NAMALWA (cell line): ENCODE measurements at regions not wholly inside any gene's neighbourhood (a gene's known extent, or its start where the extent isn't known, plus 50 kb on each side); places are given as distances from the start of the nearest gene placed in this dataset.

ENCODE experiments used
- DNase-seq: peaks from one replicate; pipeline ENCODE4 v3.0.0-alpha.2; 2015; ENCODE audit warnings: low spot score

DNA sequence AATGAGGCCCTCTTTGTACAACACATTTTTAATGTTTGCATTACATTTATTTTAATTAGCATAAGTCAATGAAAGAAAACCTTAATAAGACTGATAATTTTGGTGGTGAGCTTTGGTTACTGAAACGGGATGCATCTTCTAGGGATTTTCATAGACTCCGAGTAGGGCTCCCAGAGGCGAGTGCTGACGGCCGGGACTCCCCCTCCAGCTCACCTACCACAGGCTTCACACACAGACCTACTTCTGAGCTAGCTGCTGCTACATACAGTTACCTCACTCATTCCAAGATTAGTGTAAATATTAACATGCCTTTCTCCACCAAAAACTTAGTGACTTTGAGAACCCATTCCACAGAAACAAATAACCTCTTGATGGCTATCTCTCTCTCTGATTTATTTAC, 271.1 kb downstream of the GALR1 start:
- no peak for DNase-seq

- DNase-seq = no peak
Measured at GRCh38 chr18:77522051-77522675, 272.5 kb downstream of the GALR1 start.

- no peak for DNase-seq
Measured at GRCh38 chr18:77524909-77525308, 275.3 kb downstream of the GALR1 start.

- no peak for DNase-seq
Measured at GRCh38 chr18:77526962-77527361, 277.3 kb downstream of the GALR1 start.

DNA sequence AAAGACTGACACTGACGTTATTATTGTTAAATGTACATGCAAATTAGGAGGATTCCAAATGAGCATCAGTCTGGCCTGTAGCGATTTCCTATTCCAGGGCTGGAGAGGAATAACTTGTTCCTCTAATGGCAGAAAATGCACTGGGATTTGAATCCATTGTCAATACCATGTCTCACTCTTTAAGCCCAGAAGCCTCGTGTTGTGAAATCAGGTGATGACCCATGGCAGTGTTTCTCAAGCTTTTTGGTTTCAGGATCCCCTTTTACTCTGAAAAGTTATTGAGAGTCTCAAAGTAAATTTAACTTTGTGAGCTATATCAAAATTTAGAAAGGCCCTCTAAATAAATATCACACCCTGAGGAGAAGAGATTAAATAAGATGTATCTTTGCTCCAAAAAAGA, 279.2 kb downstream of the GALR1 start:
- DNase-seq = no peak

GRCh38 chr18:77529492-77530176, 280.0 kb downstream of the GALR1 start:
- DNase-seq = no peak

DNA sequence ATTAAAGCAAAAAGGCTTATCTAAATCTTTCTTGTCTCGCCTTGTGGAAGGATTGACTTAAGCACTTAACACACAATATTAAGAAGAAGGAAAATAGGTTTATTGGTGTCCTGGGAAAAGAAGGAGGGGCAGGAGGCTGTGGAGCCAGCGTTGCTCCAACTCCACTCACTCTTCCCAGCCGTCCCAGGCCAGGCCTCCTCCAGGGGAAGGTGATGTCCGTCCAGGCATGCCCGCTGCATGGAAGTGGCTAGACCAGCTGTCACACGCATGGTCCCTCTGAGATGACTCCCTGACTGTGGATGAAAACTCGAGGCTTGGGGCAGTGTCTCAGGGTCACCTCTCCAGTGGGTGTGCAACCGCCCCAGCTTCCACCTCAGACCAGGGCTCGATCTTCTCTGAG, 281.1 kb downstream of the GALR1 start:
- no peak for DNase-seq

DNA sequence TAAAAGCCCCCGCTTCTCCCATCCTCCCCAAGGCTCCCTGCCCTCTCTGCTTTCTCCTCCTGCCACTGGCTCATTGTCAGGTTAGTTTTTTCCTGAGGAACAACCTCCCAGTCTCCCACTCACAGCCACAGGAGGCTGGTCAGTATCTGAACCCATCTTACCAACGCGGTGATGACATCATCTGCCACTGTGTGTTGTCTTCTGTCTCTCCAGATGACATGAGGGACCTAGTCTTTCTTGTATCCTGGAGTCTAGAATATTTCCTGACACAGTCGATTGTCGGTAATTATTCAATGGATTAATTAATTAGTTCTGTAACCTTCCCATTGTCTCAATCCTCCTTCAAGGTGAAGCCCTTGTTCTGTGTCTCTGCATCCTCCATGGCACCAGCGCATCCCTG, 290.2 kb downstream of the GALR1 start:
- DNase-seq = no peak

DNA sequence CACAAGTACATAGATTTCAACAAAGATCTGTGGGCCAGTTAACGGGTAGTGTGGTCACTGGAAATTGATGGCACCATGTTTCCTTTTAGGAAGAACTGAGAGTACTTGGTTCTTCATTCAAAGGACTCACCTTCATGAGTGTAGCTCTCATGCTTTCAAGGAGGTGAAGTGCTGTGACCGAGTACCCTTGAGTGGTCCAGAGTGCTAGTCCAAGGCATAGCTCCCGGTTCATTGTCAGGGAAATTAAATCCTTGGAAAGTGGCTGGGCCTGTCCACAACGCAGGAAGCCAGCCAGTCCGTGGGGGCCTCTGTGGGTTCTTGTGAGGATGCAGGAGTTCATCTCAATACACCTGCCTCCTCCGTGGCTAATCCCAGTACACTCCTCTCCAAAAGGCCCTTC, 295.1 kb downstream of the GALR1 start:
- no peak for DNase-seq

DNA sequence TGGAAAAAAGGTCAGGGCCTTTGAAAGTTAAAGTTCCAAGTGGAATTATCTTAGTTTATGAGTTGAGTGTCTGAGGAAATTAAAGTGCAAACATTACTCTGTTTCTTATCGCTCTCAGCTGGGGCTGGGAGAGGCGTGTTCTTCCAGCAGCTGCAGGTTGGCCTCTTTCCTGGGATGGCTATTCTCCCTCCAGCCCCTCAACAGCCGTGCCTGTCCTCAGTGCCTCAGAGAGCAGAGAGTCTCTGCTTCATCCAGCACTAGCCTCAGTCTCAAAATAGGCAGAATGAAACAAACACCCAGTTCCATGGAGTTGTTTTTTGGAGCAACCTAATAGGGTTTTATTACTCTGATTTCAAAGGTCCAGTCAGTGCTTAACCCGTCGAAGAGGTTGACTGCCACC, 298.1 kb downstream of the GALR1 start:
- DNase-seq = no peak

DNA sequence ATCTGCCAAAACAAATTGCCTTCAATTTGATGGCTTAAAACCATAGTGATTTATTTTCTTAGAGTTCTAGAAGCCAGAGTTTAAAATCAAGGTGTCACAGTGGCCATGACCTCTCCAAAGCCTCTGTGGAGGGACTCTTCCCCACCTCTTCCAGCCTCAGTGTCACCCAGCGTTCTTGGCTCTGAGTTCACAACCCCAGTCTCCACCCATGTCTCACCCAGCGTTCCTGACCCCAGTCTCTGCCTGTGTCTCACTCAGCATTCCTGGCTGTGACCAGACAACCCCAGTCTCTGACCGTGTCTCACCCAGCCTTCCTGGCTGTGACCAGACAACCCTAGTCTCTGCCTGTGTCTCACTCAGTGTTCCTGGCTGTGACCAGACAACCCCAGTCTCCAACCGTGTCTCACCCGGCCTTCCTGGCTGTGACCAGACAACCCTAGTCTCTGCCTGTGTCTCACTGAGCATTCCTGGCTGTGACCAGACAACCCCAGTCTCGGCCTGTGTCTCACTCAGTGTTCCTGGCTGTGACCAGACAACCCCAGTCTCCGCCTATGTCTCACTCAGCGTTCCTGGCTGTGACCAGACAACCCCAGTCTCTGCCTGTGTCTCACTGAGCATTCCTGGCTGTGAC, 299.3 kb downstream of the GALR1 start:
- DNase-seq = no peak

GRCh38 chr18:77550625-77551024, 301.0 kb downstream of the GALR1 start:
- no peak for DNase-seq

DNA sequence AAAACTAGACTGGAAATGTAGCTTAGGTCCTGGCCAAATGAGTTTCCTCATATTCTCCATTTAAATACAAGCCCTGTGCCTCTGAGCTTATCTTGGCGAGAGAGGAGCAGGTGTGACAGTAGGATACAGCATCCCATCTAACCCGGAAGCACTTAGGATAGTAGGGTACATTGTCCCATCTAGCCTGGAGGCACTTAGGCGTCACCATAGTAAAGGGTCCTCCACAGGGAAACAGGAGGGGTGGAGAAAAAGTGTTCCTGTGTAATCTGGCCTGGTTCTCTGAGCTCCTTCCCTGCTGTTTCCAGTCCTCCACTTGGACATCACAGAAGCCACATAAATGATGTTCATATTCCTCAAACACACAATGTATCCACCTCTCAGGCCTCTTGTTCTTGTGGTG, 301.4 kb downstream of the GALR1 start:
- DNase-seq = no peak

DNA sequence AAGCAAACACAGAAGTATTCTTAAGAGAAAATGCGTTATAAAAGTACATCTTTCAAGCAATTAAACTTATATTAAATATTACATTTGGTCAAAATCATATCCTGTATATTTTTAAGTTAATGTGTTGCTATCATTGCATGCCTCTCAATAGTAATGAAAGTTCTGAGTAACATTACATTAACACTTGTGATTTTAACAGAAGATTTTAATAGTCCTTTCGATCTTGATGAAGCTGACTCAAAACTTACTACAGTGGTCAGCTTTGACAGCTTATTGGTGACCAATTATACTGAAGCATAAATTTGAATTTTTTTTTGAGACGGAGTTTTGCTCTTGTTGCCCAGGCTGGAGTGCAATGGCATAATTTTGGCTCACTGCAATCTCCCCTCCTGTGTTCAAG, 303.3 kb downstream of the GALR1 start:
- no peak for DNase-seq

DNA sequence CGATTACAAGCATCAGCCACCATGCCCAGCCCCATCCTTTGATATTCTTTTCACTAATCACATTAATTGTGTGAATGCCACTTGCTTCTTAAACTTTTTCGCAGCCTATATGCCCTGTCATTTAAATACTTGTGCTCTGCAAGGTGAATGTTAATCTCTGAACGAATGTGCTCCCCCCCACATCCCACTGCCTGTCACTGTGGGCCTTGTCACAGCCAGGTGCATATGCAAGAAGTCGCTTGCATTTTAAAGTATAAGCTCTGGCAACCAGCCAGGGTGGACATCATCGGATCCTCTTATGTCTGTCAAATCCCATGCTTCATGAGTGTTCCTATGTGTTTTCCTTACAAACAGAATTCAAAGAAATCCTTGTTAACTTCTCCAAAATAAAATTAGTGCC, 304.4 kb downstream of the GALR1 start:
- DNase-seq = no peak

GRCh38 chr18:77557046-77557587, 307.5 kb downstream of the GALR1 start:
- no peak for DNase-seq

GRCh38 chr18:77559274-77559910, 309.7 kb downstream of the GALR1 start:
- DNase-seq = no peak

GRCh38 chr18:77560341-77560992, 310.8 kb downstream of the GALR1 start:
- DNase-seq = no peak

DNA sequence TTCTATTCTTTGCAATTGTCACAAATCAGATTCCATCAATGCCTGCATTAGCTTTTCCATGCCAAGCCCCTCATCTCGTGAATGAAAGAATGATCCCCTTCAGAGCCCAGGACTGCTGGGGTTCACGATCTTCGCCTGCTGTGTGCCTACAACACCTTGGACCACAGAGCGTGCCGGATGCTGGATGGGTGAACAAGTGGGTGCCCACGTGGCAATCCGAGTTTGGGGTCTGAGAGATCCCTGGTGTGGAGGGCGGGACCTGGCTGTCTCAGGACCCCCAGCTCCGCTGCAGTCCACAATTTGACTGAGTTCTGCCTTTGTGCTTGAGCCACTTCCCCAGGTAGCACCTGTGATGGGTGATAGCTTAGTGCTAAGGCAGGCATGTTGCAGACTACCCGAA, 317.0 kb downstream of the GALR1 start:
- DNase-seq = no peak

- no peak for DNase-seq
Measured at GRCh38 chr18:77567205-77567604, 317.6 kb downstream of the GALR1 start.

DNA sequence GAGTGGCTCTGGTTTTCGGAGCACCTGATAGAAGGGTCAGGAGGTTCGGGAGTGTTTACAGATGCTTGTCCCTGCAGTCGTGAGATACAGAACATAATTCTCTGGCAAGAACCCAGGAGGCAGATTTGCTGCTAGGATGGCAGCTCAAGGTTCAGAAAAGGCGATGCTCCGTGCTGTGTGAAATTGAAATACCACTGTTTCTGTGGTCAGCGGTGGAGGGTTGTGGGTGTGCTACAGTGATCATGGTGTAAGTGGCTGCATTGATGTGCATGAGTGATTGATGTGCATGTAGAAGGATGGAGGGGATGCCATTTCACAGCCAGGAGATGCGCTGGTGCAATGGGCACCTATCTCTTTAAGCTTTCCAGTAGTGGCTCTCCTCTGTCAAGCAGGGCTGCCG, 322.1 kb downstream of the GALR1 start:
- no peak for DNase-seq

- no peak for DNase-seq
Measured at GRCh38 chr18:77572537-77572936, 322.9 kb downstream of the GALR1 start.
